HG03103 (cell line): ENCODE measurements at regions not wholly inside any gene's neighbourhood (a gene's known extent, or its start where the extent isn't known, plus 50 kb on each side); places are given as distances from the start of the nearest gene placed in this dataset.

ENCODE experiments used
- ATAC-seq: cut with Tn5 transposase; IDR thresholded peaks from one replicate; pipeline ENCODE4 v1.9.1; 2021; ENCODE audit warnings: low read depth; ENCODE audit not compliant: unreplicated experiment

- no peak for ATAC-seq
Observed at GRCh38 chr3:144129536-144130214, 158.1 kb downstream of the DIPK2A start.

DNA sequence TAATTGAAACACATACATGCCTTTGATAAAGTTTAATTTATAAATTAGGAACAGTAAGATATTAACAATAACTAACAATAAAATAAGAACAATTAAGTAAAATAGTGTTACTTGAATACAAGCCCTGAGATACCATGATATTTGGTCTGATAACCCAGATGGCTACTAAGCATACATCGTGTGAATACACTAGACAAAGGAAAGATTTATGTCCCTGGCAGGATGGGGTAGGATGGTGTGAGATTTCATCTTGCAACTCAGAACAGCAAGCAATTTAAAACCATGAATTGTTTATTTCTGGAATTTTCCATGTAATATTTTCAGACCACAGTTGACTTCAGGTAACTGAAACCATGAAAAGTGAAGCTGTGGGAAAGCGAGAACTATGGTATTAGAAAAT lies 169.5 kb downstream of the DIPK2A start:
- ATAC-seq, result no peak

DNA sequence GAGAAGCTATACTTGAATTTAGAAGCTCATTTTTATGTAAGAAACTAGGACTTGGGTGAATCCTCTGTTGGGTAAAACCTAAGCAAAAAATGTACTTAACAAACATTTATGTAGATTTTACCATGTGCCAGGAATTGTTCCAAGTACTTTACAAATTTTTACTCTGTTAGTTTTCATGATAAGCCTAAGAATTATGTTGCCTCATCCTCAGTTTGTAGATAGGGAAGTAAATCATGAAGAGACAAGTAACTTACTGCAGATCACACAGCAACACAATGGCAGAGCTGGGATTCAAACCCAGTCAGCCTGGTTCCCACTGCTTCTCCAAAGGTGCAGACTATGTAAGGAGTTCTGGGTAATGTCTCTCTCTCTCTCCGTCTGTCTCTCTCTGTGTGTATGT lies 169.9 kb downstream of the DIPK2A start:
- no peak for ATAC-seq

DNA sequence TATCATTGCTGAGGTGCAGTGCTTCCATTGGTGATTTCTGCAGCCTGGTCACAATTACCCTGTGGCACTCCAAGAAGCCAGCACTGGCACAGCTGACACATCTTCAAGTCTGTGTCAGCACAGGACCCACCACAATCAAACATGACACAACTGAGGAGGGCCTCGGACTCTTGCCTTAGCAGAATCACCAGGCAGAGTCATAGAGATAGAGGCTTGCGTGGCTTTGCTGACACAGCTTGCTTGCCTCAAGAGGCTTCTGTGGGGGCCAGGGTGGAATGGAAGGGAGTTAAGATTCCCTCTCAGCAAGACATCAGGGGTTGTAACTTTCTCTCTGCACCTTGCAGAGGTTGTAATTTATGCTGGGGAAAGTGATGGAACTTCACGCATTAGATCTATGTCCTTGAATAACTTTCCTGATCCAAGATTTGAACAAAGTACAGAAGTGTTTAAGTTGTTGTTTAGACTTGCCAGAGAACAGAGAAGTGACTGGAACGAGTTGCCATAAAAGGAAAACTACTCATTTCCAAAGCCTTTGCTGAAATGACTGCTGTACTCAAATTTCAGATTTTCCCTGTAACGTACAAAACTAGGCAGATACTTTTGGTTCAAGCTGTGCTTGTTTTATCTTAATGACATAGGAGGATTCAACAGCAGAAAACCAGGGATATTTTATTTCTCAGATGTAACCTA lies 170.7 kb downstream of the DIPK2A start:
- no peak for ATAC-seq

DNA sequence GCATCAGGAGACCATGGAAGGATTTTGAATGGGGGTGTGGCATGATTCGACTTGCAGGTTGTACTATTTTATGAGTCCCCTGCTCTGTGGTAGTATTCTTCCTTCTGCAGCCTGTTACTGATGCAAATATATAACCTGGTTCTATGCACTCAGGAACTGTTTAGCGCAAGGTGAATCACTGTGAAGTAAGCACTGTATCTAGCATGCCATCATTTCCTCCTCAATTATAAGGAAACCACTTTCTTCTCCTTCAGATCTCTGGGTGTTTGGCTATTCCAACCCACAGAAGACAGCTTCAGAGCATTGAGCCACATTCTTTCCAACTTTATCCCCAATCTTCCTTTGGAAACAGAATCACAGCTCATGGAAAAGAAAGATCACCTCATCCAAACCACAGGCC lies 176.7 kb downstream of the DIPK2A start:
- ATAC-seq, result no peak

- no peak for ATAC-seq
Observed at GRCh38 chr3:144151983-144152382, 180.4 kb downstream of the DIPK2A start.

DNA sequence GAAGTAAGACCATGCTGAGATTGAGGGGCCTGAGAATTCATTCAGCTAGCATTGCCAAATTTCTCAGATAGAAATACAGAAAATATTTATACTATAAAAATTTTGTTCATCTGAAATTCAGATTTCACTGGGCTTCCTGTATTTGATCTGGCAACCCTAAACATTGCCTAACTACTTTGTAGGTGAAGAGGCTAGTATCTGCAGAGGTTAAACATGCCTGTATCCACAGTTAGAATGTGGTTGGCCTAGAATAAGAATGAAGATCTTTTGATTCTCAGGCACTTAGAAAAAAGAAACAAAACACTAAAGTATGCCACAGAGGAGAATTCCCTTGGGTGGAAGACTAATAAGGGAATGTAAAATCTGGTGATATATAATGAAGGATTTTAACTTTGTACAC lies 189.0 kb downstream of the DIPK2A start:
- no peak for ATAC-seq

DNA sequence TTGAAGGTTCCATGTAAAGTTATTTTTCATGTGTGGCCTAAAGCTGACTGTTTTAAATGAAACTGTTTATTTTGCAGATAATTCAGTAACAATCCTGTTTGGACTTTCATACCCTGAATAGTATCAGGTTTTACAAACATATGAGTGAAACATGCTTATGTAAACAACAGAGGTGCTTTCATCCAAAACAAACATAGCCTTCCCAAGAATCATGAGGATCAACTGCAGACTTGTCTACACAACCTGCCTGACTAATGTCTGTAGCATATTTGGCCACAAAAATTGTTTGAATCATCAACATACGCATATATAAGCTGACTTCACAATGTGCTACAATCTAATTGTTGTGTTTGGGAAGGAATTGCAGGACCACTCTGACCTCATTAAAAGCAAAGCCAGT lies 190.4 kb downstream of the DIPK2A start:
- no peak for ATAC-seq

DNA sequence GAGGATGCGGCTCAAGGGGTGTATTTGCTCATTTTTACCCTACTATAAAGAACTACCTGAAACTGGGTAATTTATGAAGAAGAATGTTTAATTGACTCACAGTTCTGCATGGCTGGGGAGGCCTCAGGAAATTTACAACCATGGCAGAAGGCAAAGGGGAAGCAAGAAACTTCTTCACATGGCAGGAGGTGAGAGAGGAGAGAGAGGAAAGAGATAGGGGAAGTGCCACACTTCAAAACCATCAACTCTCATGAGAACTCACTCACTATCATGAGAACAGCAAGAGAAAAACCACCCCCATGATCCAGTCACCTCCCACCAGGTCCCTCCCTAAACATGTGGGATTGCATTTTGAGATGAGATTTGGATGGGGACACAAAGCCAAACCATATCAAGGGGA lies 192.7 kb downstream of the DIPK2A start:
- ATAC-seq, result no peak

DNA sequence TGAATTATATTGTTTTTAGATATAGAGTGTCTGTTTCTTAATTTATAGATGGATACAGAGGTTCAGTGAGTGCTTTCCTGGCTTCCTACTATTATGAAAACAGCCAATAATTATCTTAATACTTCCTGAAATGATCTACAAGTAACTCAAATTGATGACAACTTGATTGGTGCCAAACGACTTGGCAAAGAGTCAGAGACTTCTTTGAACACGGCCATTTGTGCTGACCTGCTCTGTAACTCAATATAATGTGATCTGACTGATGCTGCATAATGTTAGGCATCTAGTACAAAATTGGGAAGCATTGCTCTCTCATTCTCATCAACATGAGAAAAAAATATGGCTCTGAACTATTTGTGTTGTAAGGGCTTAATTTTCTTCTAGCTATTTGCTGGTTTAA lies 193.9 kb downstream of the DIPK2A start:
- ATAC-seq, result no peak

DNA sequence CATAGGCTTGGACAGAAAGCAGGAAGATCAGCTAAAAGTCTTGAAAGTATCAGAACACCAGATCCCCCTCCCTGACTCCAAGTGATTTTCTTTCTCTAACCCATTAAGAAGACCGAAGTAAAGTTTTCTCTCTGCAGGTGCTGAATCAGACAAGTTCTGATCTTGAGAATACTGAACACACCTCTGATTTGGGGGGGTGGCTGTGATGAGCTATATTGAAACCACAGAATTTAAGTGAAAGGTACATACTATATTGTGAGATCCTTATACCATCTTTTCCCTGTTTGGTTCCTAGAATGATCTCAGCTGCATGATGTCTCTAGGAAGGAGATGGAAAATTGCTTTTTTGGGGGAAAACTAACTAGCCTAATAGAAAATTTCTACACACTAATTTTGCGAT lies 196.0 kb downstream of the DIPK2A start:
- no peak for ATAC-seq

DNA sequence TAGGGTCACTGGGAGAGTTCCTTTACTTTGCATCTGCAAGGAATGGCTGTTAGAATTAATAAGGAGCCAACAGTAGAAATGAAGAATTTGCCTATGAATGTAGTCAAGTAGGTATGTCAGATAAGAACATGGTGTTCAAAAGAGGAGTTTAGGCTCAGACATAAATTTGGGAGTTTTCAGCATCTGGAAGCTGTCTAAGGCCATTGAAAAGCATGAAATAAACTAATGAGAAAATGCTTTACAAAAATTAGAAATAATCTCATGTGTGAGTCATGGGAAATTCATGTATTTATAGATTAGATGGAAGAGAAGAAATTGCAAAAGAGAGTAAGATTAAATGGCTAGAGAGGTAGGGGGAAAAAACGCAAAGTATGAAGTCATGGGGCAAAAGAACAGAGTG lies 201.9 kb downstream of the DIPK2A start:
- ATAC-seq, result no peak

GRCh38 chr3:144175644-144176425 lies 204.2 kb downstream of the DIPK2A start:
- ATAC-seq, result no peak

GRCh38 chr3:144177649-144178048 lies 206.0 kb downstream of the DIPK2A start:
- ATAC-seq, result no peak

- ATAC-seq, result no peak
Observed at GRCh38 chr3:144178607-144179006, 207.0 kb downstream of the DIPK2A start.

GRCh38 chr3:144181062-144181461 lies 209.4 kb downstream of the DIPK2A start:
- no peak for ATAC-seq

GRCh38 chr3:144182501-144182900 lies 210.9 kb downstream of the DIPK2A start:
- no peak for ATAC-seq

DNA sequence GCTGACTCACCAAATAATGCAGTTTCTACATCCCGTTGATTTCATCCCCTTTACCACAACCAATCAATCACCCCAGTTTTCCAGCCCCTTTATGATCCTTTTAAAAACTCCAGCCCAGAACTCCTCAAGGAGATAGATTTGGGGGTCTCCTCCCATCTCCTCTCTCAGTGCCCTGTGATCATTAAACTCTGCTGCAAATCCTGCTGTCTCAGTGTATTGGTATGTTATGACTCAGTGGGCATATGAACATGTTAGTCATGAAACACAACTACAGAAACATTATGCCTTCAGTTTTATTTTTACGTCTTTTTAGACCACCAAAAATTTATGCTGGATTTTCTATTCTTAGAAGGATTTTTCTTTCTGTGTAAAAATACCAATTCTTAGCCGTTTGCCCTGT lies 213.7 kb downstream of the DIPK2A start:
- no peak for ATAC-seq

- ATAC-seq, result no peak
Observed at GRCh38 chr3:144187531-144188210, 216.0 kb downstream of the DIPK2A start.

GRCh38 chr3:144189044-144189443 lies 217.4 kb downstream of the DIPK2A start:
- ATAC-seq, result no peak

GRCh38 chr3:144197116-144197515 lies 225.5 kb downstream of the DIPK2A start:
- no peak for ATAC-seq
